Epidermal melanocyte (primary cell): ENCODE measurements at regions not wholly inside any gene's neighbourhood (a gene's known extent, or its start where the extent isn't known, plus 50 kb on each side); places are given as distances from the start of the nearest gene placed in this dataset.

Experiments
- DNase-seq: peaks from one replicate; pipeline ENCODE4 v3.0.0; 2011; ENCODE audit warnings: low spot score; ENCODE audit not compliant: insufficient read length

DNA sequence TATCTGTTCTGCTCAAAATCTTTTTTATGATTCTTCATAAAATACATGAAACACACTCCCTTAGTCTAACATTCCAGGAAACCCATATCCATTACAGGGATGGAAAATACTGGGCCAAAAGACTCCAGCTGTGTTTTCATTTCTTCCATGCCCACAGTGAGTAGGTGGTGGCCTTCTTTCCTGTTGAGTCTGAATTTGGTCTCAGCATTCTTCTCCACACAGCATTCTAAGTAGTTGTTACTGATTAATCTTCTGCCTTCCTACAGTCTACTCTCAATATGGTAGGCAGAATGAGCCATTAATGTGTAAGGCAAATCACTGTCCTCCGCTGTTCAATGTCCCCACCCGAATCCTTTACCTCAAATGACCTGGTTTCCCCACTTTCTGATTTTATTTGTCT is 370.6 kb upstream of the RPS6KA3 start:
- no peak for DNase-seq

DNA sequence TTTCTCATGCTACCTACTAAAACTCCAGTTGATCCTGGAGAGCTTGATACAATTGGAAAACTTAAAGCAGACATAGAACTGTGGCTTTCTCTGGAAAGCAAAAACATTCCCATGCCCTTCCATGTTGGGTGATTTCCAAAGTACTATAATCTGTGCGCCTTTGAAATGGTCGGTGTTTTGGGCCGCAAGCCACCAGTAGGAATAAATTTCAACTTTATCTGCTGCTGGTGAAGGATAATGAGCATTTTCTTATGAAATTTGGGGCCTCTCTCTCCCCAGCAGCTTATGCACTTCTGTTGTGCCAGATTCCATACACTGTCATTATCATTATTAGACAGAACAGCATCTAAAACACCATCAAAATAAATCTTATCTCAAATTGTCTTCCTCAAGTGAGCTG is 366.7 kb upstream of the RPS6KA3 start:
- DNase-seq = no peak

DNA sequence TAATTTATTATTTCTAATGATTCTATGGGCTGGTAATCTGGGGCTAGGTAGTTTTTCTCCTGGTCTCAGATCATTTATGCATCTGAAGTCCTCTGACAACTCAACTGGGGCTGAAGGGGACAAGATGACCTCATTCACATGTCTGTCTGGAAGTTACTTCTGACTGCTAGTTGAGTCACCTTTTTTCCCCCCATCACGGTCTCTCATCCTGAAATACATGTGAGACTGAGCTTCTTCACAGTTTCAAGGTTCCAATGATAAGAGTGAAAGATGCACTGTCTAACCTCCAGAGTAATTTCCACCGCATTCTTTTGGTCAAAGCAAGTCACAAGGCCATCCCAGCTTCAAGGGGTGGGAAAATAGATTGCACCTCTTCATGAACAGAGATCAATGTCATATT is 356.7 kb upstream of the RPS6KA3 start:
- no peak for DNase-seq

DNA sequence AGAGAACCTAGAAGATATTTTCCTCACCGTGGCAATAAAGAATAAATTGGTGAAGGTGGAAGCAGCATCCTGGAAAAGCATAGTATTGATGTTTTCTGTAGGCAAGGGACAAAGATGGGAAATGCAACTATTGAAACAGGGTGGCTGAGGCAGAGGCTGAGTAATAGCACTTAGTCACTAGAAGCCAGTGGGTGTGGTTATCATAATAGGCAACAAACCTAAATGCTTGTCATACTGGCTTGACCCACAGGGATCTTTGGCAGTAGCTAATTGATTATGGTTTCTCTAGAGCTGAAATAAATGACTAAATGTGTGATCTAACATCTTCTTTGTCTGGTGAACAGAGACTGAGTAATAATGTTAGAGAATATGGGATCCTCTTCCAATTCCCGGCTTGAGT is 353.6 kb upstream of the RPS6KA3 start:
- no peak for DNase-seq

DNA sequence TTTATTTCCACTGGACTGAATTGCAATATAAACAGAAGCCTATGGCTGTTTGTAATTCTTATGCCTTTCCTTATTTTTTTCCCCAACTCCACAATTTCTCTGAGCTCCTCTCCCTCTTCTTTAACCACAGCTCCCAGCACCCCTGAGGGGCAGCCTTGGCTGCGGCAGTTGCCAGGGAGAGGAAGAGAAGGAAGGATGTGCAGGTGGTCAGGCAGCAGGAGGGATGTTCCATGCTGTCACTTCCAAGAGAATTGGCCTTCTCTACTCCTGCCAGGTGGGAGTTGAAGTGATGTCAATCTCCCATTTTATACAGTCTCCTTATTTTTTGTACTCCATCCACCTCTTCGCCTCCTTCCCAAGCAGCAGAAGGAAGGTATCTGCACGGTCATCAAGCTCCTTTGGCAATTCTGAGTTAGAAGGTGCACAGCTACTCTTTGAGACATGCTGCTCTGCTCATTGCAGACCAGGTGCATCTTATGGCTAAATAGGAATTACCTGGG is 343.3 kb upstream of the RPS6KA3 start:
- DNase-seq = no peak

DNA sequence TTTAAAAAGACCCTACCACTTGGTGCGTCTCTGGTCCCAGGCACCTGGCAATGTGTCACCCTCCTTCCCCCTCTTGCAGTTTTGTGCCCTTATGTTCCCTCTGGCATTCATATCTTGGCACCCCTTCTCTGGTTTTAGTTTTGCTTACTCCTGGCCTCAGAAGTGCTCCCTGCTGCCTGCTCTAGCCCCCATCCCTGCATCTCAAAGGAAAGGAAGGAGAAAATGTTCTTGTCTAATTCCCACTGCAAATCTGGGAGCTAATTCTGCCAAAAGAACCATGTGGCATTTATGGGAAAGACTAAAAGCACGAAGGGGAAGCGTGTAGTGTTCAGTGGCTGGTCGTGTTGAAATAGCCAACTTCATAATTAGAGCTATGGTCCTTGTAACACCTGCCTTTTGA is 340.1 kb upstream of the RPS6KA3 start:
- no peak for DNase-seq

DNA sequence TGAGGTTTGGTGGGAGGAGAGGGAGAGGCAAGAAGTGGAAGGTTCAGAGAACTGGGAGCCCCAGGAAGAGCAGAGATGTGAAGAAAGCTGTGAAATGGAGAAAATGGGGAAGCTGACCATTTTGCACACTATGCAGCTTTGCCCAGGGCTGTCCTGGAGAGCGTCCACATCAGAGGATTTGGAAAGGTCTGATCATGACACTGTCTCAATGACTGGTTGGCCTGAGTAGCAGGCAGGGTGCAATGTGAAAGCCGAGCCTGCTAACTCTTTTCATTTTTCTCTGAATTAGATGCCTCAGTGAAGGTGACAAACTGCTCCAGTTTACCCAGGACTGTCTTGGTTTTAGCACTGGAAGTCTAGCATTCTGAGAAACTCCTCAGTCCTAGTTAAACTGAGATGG is 330.1 kb upstream of the RPS6KA3 start:
- no peak for DNase-seq

DNA sequence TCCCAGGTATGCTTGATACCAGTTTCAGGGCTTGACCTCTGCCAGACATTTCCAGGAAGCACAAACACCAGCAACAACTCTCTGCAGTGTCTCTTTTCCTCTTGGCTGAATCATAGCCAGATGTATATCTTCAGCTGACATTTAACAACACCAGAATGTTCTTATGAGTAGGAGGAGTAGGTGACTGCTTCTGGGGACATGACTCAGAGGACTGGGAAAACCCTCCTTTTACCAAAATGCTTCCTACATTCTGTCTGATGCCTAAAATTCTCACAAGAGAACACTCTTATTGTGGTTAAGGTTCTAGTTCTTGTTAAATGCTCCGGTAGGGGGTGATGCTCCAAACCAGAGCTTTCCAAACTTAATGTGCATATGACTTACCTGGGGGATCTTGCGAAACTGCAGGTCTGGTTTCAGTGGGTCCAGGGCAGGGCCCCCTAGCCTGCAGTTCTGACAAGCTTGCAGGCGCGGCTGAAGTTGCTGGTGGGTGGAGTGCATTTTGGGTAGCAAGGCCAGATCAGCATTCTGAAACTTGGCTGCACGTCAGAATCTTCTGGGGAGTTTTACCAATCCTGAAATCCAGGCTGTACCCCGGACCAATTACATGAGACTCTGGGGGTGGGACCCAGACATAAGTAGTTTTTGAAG is 329.3 kb upstream of the RPS6KA3 start:
- DNase-seq = no peak

DNA sequence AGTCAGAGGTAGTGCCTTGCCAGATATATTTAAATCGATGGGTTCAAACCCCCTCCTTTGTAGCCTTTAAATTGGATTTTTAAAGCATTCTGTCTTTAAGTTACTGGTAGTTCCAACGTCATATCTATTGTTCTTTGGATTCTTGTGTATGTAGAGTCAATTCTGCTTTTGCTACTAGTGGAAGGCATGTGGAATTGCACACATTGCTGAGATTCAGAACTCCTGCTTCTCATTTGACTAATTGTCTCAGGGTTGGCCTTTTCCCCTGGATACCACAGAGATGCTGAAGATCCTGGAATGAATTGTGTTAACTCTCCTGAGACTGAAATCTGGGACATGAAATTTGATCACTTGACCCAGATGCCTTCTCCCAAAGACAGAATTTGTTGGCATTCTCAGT is 328.3 kb upstream of the RPS6KA3 start:
- DNase-seq = no peak

DNA sequence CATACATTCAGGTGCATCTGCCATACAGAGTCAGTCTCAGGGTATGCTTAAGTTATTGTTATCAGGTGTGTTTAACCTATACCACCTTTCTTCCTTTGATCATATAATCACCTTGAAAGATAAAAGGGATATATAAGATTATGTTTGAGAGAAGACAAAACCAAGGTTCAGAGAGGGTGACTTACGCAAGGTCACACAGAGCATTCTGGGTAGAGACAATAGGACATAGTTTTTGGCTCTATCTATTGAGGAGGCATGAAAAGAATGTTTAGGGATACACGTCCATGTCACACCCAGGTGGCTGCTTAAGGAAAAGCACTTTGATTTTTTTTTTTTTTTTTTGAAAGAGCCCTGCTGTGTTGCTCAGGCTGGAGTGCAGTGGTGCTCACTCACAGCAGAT is 327.1 kb upstream of the RPS6KA3 start:
- no peak for DNase-seq

DNA sequence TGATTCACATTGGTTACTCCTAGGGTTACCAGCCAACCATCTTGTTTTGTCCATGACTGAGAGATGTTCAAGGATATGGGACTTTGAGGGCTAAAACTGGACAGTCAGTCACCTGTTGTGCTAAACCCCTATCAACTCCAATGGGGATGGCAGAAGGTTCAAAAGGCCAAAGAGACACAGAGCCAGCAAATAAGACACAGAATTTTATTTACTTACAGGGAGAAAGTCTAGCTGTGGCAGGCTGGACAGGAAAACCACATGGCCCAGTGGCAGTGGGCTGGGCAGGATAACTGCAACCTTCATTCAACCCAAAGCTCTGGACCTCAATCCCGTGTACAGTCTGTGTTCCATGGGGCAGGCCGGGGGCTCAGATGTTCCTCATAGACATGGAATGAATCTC is 326.7 kb upstream of the RPS6KA3 start:
- DNase-seq = no peak

DNA sequence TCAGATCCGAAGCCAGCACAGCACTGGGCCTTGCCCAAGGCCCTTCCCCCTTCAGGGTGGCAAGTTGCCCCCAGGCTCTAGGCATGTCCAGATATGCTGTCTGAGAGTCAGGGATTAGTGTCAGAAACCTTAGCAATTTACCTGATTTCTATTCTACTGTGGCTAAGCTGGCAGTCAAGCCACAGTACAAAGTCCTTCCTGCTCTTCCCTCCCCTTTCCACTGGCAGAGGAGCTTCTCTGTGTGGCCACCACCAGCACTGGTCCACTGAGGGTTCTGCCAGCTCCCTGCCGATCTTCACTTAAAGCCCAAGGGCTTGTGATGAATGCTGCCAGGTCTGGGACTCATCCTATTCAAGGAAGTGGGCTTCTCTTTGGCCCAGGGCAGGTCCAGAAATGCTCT is 324.5 kb upstream of the RPS6KA3 start:
- DNase-seq = no peak

DNA sequence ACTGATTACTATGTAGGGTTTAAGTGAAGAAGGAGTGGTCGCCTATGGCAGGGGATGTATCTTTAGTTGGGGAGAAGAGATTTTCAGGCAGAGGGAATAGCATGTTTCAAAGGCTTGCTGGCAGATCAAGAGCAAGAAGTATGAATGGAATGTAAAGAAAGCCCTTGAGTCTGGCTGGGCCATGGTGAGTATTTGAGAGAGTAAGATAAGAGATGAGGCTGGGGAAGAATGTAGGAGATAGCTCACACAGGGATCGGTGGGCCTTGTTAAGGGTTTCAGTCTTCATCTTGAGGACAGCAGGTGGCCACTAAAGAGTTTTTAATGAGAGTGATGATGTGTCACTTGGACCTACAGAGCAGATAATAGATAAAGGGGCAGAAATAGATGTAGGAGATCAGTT is 319.1 kb upstream of the RPS6KA3 start:
- DNase-seq = no peak

DNA sequence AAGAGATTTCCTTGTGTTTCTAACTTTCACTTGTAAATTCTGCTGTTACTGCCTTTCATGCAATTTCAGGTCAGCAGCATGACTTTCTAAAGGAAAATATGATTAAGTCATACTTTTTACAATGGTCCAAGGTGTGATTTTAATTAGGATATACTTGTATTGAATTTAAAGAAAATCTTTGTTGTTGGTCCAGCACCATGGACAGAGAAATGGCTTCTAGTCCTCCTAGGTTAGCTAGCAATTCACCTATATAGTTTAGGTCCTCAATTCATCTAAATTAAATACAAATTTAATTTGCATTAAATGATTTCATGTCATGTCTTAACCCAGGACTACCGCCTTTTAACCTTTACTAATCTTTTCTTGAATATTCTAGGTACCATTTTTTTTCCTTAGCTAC is 304.9 kb upstream of the RPS6KA3 start:
- DNase-seq = no peak

DNA sequence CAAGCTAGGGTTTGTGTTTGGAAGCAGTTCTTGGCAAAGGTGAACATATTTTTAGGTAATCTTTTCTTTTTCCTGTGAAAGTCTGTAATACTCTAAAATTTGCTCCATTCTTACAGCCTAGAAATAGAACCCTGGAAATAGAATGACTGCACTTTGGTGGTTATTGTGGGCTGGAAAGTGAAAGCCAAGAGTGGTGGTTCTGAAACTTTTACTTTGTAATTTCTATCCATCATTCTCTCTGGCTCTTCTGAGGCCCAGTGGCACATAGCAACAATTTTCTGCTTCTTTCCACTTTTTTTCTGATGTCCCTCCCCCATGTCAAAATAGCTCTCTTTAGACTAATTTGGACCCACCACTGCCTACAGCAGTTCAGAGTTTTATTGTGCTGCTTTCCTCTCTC is 300.4 kb upstream of the RPS6KA3 start:
- DNase-seq = no peak

DNA sequence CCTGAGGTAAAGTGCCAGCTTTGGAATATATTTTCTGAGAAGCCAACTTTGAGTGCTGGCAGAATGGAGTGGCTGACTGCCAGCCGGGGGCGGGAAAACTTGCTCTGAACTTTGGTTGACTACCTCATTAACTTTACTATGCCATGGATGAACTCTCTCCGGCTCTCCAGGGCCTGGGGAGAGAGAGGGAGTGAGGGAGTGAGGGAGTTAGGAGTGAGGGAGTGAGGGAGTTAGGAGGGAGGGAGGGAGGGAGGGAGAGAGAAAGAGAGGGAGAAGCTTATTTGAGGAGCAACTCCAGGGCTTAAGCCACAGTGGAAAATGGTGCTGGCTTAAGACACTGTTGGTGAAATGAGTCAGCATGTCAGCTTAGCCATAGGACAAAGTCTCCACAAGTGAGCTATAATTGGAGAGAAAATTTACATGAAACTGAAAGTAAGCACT is 280.9 kb upstream of the RPS6KA3 start:
- DNase-seq = no peak

DNA sequence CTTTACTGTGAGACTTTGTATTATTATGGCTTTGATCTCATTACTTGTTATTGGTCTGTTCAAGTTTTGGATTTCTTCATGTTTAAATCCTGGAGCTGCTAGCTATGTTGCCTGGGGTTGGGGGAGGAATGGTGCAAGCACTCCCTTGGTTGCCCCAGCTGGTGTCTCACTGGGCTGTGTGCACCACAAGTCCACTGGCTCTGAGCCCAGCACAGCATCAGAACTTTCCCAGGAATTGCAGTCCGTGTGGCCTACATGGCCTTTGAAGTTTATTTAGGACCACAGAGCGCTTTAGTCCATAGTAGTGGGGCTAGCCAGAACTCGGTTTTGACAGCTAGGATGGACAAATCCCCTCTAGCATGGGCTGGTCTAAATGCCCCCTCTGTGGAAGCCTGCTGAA is 278.8 kb upstream of the RPS6KA3 start:
- DNase-seq = no peak

DNA sequence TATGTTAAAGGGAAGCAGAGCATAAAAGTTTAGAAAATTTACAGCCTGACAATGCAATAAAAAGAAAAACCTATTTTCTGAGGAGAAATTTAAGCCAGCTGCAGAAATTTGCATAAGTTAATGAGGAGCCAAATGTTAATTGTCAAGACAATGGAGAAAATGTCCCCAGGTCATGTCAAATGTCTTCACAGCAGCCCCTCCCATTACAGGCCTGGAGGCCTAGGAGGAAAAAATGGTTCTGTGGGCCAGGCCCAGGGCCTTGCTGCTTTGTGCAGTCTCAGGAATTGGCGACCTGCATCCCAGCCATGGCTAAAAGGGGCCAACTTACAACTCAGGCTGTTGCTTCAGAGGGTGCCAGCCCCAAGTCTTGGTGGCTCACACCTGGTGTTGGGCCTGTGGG is 275.4 kb upstream of the RPS6KA3 start:
- no peak for DNase-seq

DNA sequence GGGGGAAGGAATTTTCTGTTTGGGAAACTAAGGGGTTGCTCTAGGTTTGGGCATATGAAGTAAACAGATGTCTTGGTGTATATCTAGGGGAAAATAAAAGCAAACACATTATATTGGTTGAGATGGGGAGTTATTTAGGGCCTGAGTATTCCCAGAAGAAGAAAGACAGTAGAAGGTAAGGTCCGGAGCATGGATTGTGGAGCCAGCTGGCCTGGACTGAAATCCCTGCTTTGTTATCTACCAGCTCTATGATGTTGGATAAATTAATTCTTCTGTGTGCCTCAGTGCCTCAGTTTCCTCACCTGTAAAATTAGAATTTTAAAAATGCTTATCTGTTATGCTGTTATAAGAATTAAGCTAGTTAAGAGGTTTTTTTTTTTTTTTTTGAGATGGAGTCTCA is 272.3 kb upstream of the RPS6KA3 start:
- no peak for DNase-seq

DNA sequence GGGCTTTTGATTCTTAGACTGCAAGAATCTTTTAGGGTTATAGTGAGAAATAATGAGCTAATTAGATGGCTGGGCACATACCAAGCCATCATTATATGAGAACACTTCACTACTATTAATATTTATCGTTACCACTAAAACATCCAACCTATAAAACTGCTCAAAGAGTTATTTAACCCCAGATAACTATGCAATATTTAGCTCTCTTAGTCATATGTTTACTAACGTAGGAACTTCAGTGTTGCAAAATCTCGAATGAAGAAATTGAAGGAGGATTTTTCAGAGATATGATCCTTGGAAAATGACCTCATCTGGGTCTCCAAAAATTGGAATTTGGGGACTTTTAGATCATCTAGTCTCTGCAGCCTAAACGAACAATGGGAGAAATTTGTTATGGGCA is 265.0 kb upstream of the RPS6KA3 start:
- DNase-seq = no peak

DNA sequence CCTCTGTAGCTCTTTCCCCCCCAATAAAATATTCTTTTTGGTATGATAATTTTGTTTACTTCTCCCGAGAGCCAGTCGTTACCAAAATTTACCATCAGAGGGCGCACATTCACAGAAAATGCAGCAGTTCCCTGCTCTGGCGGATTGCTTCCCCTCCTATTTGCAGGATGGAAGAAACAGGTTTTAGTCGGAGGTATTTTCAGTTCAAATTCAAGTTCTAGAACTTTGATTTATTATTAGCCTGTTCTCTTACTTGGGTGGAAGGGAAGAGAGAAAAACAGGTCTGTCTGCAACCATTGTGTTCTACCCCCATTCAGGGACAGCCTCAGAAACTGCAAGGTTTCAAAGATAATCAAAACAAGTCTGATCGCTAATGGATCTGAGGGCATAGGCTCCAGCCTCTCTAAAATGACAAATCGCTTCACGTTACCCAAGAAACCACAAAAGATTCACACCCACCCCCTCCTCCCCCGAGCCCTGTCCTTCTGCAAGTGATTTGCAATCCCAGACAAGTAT is 263.8 kb upstream of the RPS6KA3 start:
- peak; percentile 17 for DNase-seq

DNA sequence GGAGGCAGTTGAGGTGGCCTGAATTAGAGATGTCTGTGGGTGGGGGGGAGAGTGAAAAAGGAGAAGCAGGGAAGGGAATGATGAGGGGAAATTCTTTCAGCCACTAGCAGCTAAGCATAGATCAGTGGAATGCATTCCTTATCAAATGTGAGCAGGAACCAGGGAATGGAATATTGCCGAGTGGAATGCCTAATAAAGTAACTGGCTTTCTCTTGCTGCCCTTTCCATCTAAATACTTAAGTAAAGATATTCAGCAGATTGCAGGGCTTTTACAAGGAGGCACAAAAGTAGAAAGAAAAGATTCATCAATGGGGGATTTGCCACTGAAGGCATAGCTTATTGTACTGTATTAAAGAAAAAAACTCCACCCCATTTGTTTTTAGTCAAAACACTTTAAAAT is 263.0 kb upstream of the RPS6KA3 start:
- no peak for DNase-seq

DNA sequence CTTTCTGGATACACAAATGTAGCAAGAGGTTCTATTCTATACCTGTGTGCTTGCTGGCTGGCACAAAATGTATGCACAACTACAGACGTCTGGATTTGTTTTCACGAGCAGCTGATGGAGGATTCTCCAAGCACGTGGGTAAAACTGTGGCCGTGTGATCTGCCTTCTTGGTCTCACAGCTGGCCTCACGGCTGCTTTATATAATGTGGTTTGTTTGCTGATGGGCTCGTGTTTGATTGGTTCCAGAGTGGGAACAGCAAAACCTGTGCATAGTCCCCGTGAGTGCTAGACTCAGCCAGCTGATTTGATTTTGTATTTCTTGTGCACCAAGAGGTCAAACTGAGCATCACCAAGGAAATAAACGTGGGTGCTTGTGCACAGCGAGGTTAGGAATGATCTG is 262.6 kb upstream of the RPS6KA3 start:
- DNase-seq = no peak

DNA sequence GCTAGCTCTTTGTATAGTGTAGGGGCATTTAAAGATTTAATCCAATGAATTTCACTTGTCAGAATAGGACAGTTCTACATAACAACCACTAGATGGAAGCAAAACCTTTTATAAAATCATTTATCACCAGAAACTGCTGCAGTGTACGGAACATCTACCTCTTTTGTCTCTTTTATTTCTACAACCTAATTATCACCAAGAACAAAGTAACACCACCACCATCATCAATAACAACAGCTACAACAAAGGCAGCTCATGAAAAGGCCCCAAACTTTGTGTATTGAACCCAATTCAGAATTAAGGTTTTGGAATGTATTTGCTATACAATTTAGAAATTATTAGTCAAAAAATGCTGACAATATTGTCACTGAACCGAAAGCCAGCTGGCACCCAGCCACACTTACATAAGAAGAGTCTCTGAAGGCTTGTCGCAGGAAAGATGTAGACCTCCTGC is 260.9 kb upstream of the RPS6KA3 start:
- DNase-seq = peak; percentile 37
